Suprapubic skin (tissue), 3 donors: ENCODE measurements at regions not wholly inside any gene's neighbourhood (a gene's known extent, or its start where the extent isn't known, plus 50 kb on each side); places are given as distances from the start of the nearest gene placed in this dataset.

ENCODE experiments used
- POLR2A ChIP-seq, 2 donors: fragments of 450-650 bp; IDR thresholded peaks; one replicate each; pipeline ENCODE4 v1.6.1; 2017; ENCODE audit warnings: antibody characterized with exemption in 2 of 2, mild to moderate bottlenecking in 2 of 2, moderate library complexity in 2 of 2
- TF ChIP-seq, protein P1 (sequence below), 2 donors: fragments of 200-600 bp in 1 of 2; fragments of 450-650 bp in 1 of 2; sonication (generic) in 1 of 2; IDR thresholded peaks; one replicate each; pipeline ENCODE4 v1.5.1; 2016 to 2019; ENCODE audit warnings: antibody characterized with exemption in 2 of 2, mild to moderate bottlenecking in 1 of 2, moderate library complexity in 1 of 2

DNA sequence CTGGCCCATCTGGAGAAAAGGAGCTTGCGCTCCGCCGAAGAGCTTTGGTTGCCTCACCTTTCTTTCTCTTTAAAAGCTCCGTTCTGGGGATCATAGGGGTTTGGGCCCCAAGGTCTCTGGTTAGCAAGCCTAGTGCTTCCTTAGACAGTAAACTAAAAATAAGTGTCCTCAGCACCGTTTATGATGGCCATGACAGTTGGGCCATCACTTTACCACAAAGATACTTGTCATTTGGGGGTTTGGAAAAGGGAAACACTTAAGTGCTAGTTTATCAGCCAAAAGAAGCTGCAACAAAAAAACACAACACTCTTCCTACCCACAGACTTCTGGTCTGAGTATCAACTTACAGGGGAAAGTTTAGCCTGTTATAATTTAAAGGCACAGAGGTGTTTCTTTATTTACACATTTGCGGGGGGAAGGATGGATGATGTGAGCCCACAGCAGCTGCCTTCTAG lies 88.4 kb upstream of the CD44 start:
- TF ChIP-seq, protein P1, sequence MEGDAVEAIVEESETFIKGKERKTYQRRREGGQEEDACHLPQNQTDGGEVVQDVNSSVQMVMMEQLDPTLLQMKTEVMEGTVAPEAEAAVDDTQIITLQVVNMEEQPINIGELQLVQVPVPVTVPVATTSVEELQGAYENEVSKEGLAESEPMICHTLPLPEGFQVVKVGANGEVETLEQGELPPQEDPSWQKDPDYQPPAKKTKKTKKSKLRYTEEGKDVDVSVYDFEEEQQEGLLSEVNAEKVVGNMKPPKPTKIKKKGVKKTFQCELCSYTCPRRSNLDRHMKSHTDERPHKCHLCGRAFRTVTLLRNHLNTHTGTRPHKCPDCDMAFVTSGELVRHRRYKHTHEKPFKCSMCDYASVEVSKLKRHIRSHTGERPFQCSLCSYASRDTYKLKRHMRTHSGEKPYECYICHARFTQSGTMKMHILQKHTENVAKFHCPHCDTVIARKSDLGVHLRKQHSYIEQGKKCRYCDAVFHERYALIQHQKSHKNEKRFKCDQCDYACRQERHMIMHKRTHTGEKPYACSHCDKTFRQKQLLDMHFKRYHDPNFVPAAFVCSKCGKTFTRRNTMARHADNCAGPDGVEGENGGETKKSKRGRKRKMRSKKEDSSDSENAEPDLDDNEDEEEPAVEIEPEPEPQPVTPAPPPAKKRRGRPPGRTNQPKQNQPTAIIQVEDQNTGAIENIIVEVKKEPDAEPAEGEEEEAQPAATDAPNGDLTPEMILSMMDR (IDR thresholded peaks at IDR 0.05): no peak
- TF ChIP-seq POLR2A (IDR thresholded peaks at IDR 0.05): no peak
